RWPE1 (cell line): ENCODE measurements at regions not wholly inside any gene's neighbourhood (a gene's known extent, or its start where the extent isn't known, plus 50 kb on each side); places are given as distances from the start of the nearest gene placed in this dataset.
"Not testable (repeated sequence)": the region's sequence is repeated elsewhere in the genome, so short reads cannot be mapped to it uniquely, and the experiment has no call there.

Source experiments
- CTCF ChIA-PET: fragments of 350-600 bp; sonication (Branson Sonifier 250); formaldehyde crosslinking; extraction: SDS; loops from one replicate; lab custom pipeline; 2021; lab: Yijun Ruan, JAX
- POLR2A ChIA-PET: fragments of 400-600 bp; formaldehyde crosslinking; extraction: SDS; loops from one replicate; lab custom pipeline; 2020; ENCODE audit warnings: antibody characterized with exemption; ENCODE audit not compliant: low non-redundant PET; lab: Yijun Ruan, JAX
- DNase-seq: peaks from one replicate; pipeline ENCODE4 v3.0.0; 2012; ENCODE audit warnings: low spot score
- H3K27ac ChIP-seq: fragments of 450-650 bp; 2 replicates; pipeline ENCODE4 v1.5.1; 2017
- CTCF ChIP-seq: fragments of 450-650 bp; conservative IDR thresholded peaks from 2 replicates; pipeline ENCODE4 v1.5.1; 2017; ENCODE audit warnings: low read depth, mild to moderate bottlenecking

- ChIA-PET POLR2A (no interaction called here), CTCF (no interaction called here)
- no peak for TF ChIP-seq CTCF
- no peak for DNase-seq
- H3K27ac ChIP-seq, result no peak overlapping the region
These were observed 170.1 kb upstream of the ATP10B start for GRCh38 chr5:161022151-161022550.

- H3K27ac ChIP-seq, result no peak overlapping the region
- ChIA-PET CTCF (no interaction called here), POLR2A (no interaction called here)
- TF ChIP-seq CTCF, result no peak
- DNase-seq, result no peak
These were observed 157.8 kb upstream of the ATP10B start for GRCh38 chr5:161009817-161010216.

- CTCF ChIA-PET, result no interaction called here
- TF ChIP-seq CTCF, result no peak
- POLR2A ChIA-PET, result no interaction called here
- no peak for DNase-seq
- H3K27ac ChIP-seq, result no peak overlapping the region
These were observed 157.2 kb upstream of the ATP10B start for GRCh38 chr5:161009194-161009593.

- DNase-seq, result no peak
- no peak for TF ChIP-seq CTCF
- CTCF ChIA-PET, result no interaction called here
- H3K27ac ChIP-seq, result no peak overlapping the region
- POLR2A ChIA-PET, result no interaction called here
These were observed 155.9 kb upstream of the ATP10B start for GRCh38 chr5:161007879-161008278.

GRCh38 chr5:161002571-161003074 is 150.6 kb upstream of the ATP10B start:
- ChIA-PET CTCF (no interaction called here), POLR2A (no interaction called here)
- TF ChIP-seq CTCF, result no peak
- no peak for DNase-seq
- H3K27ac ChIP-seq, result no peak overlapping the region

GRCh38 chr5:161001604-161002003 is 149.6 kb upstream of the ATP10B start:
- ChIA-PET POLR2A (no interaction called here), CTCF (no interaction called here)
- TF ChIP-seq CTCF, result no peak
- DNase-seq, result no peak
- no peak overlapping the region for H3K27ac ChIP-seq

GRCh38 chr5:161001142-161001541 is 149.1 kb upstream of the ATP10B start:
- H3K27ac ChIP-seq, DNase-seq, POLR2A ChIA-PET, CTCF ChIA-PET: not testable (repeated sequence)
